H9 (cell line): ENCODE measurements at regions not wholly inside any gene's neighbourhood (a gene's known extent, or its start where the extent isn't known, plus 50 kb on each side); places are given as distances from the start of the nearest gene placed in this dataset.

Experiments used
- DNase-seq: peaks from one replicate; pipeline ENCODE4 v3.0.0-alpha.2; 2017
- H2AFZ ChIP-seq: one replicate; pipeline ENCODE4 v1.6.1; 2013; ENCODE audit warnings: mild to moderate bottlenecking, low read length, control low read depth, moderate library complexity
- H2AK5ac ChIP-seq: 2 replicates; pipeline ENCODE4 v1.6.1; 2013; ENCODE audit warnings: low read length, control low read depth, mixed read lengths; ENCODE audit not compliant: insufficient read length
- H2BK120ac ChIP-seq: one replicate; pipeline ENCODE4 v1.6.1; 2013; ENCODE audit warnings: low read depth, mild to moderate bottlenecking, low read length, control low read depth, inconsistent platforms; ENCODE audit not compliant: poor library complexity, severe bottlenecking
- H2BK12ac ChIP-seq: 2 replicates; pipeline ENCODE4 v1.6.1; 2013; ENCODE audit warnings: low read length, control low read depth, mixed read lengths, low read depth; ENCODE audit not compliant: insufficient read length
- H2BK15ac ChIP-seq: 2 replicates; pipeline ENCODE4 v1.6.1; 2013; ENCODE audit warnings: low read depth, low read length, control low read depth
- H2BK20ac ChIP-seq: one replicate; pipeline ENCODE4 v1.6.1; 2013; ENCODE audit warnings: low read depth, mild to moderate bottlenecking, low read length, control low read depth, inconsistent platforms; ENCODE audit not compliant: poor library complexity, severe bottlenecking
- H2BK5ac ChIP-seq: 2 replicates; pipeline ENCODE4 v1.6.1; 2013; ENCODE audit warnings: low read length, control low read depth, mixed read lengths; ENCODE audit not compliant: insufficient read length
- H3K14ac ChIP-seq: 2 replicates; pipeline ENCODE4 v1.6.1; 2013; ENCODE audit warnings: low read length, control low read depth; ENCODE audit not compliant: insufficient read depth
- H3K18ac ChIP-seq: 2 replicates; pipeline ENCODE4 v1.6.1; 2013; ENCODE audit warnings: low read depth, mild to moderate bottlenecking, mixed read lengths, low read length, control low read depth; ENCODE audit not compliant: insufficient read length
- H3K23ac ChIP-seq: 2 replicates; pipeline ENCODE4 v1.6.1; 2013; ENCODE audit warnings: low read length, control low read depth, mixed read lengths, low read depth; ENCODE audit not compliant: insufficient read length
- H3K23me2 ChIP-seq: 2 replicates; pipeline ENCODE4 v1.6.1; 2013; ENCODE audit warnings: low read depth, mild to moderate bottlenecking, mixed read lengths, low read length, control low read depth; ENCODE audit not compliant: insufficient read length, poor library complexity, severe bottlenecking
- H3K27ac ChIP-seq: 2 replicates; pipeline ENCODE4 v1.5.1; 2013; ENCODE audit warnings: low read length, control low read depth, mixed read lengths, low read depth; ENCODE audit not compliant: insufficient read length
- H3K27me3 ChIP-seq: 2 replicates; pipeline ENCODE4 v1.6.1; 2013; ENCODE audit warnings: low read length, control low read depth, inconsistent platforms; ENCODE audit not compliant: insufficient read depth
- H3K4ac ChIP-seq: 2 replicates; pipeline ENCODE4 v1.6.1; 2013; ENCODE audit warnings: low read depth, mild to moderate bottlenecking, control low read depth, inconsistent platforms, low read length, moderate library complexity
- H3K4me1 ChIP-seq: 2 replicates; pipeline ENCODE4 v1.6.1; 2013; ENCODE audit warnings: low read length, control low read depth, inconsistent platforms; ENCODE audit not compliant: insufficient read depth
- H3K4me2 ChIP-seq: 2 replicates; pipeline ENCODE4 v1.6.1; 2013; ENCODE audit warnings: low read length, control low read depth, mixed read lengths; ENCODE audit not compliant: insufficient read length, insufficient read depth
- H3K56ac ChIP-seq: 2 replicates; pipeline ENCODE4 v1.6.1; 2013; ENCODE audit warnings: low read depth, mild to moderate bottlenecking, mixed read lengths, low read length, control low read depth; ENCODE audit not compliant: insufficient read length
- H3K79me1 ChIP-seq: 2 replicates; pipeline ENCODE4 v1.6.1; 2013; ENCODE audit warnings: low read depth, mild to moderate bottlenecking, moderate library complexity, low read length, control low read depth, inconsistent platforms; ENCODE audit not compliant: insufficient read depth, poor library complexity, severe bottlenecking
- H3K79me2 ChIP-seq: 2 replicates; pipeline ENCODE4 v1.6.1; 2013; ENCODE audit warnings: low read length, control low read depth, inconsistent platforms; ENCODE audit not compliant: insufficient read depth
- H3K9ac ChIP-seq: 2 replicates; pipeline ENCODE4 v1.6.1; 2013; ENCODE audit warnings: low read length, control low read depth, mixed read lengths; ENCODE audit not compliant: insufficient read length; ENCODE audit errors: extremely low read depth
- H3K9me3 ChIP-seq: one replicate; pipeline ENCODE4 v1.6.1; 2013; ENCODE audit warnings: low read depth, low read length, inconsistent platforms; ENCODE audit not compliant: control insufficient read depth
- H3T11ph ChIP-seq: one replicate; pipeline ENCODE4 v1.6.1; 2013; ENCODE audit warnings: mild to moderate bottlenecking, low read length, control low read depth, inconsistent platforms
- H4K20me1 ChIP-seq: one replicate; pipeline ENCODE4 v1.6.1; 2013; ENCODE audit not compliant: control insufficient read depth, insufficient read length, insufficient read depth
- H4K5ac ChIP-seq: 2 replicates; pipeline ENCODE4 v1.6.1; 2013; ENCODE audit warnings: low read depth, mild to moderate bottlenecking, mixed read lengths, low read length, control low read depth; ENCODE audit not compliant: insufficient read length
- H4K8ac ChIP-seq: replicated peaks from 2 replicates; pipeline ENCODE4 v1.6.1; 2013; ENCODE audit warnings: low read length, control low read depth, mixed read lengths, low read depth; ENCODE audit not compliant: insufficient read length
- H4K91ac ChIP-seq: 2 replicates; pipeline ENCODE4 v1.6.1; 2013; ENCODE audit warnings: low read depth, mild to moderate bottlenecking, moderate library complexity, mixed read lengths, low read length, control low read depth; ENCODE audit not compliant: insufficient read length
- H3K27ac Mint-ChIP-seq, 3 experiments: 2 replicates in 2 of 3; 3 replicates in 1 of 3; pipeline ENCODE4 v1.8.0; 2020 to 2021; ENCODE audit warnings: mixed read lengths in 3 of 3, mild to moderate bottlenecking in 1 of 3, moderate library complexity in 1 of 3
- H3K27me3 Mint-ChIP-seq: 2 replicates; pipeline ENCODE4 v1.8.0; 2021; ENCODE audit warnings: low read depth, mild to moderate bottlenecking, moderate library complexity, mixed read lengths
- H3K36me3 Mint-ChIP-seq, 3 experiments: 2 replicates in 2 of 3; 3 replicates in 1 of 3; pipeline ENCODE4 v1.8.0; 2020 to 2021; ENCODE audit warnings: low read depth in 3 of 3, mixed read lengths in 3 of 3; ENCODE audit not compliant: insufficient read depth in 1 of 3
- H3K4me1 Mint-ChIP-seq, 2 experiments: 2 replicates each; pipeline ENCODE4 v1.8.0; 2020; ENCODE audit warnings: mixed read lengths in 2 of 2
- H3K4me3 Mint-ChIP-seq, 2 experiments: 2 replicates in 1 of 2; 3 replicates in 1 of 2; pipeline ENCODE4 v1.8.0; 2020 to 2021; ENCODE audit warnings: mild to moderate bottlenecking in 2 of 2, mixed read lengths in 2 of 2, moderate library complexity in 1 of 2
- H3K9me3 Mint-ChIP-seq, 2 experiments: 2 replicates in 1 of 2; 3 replicates in 1 of 2; pipeline ENCODE4 v1.8.0; 2020; ENCODE audit warnings: mild to moderate bottlenecking in 2 of 2, mixed read lengths in 2 of 2, moderate library complexity in 1 of 2
- WGBS: extraction: QIAGEN DNeasy Blood & Tissue Kit; methylation state at CpG from one replicate; pipeline ENCODE4 v1.1.7; 2013; ENCODE audit warnings: missing lambda C conversion rate, low lambda C conversion rate, mixed read lengths; ENCODE audit not compliant: insufficient read length; ENCODE audit errors: extremely low coverage; 5-methylcytosine and 5-hydroxymethylcytosine counted together
- TF ChIP-seq, protein P1 (sequence below): fragments of 200-600 bp; sonication (generic); conservative IDR thresholded peaks from 3 replicates; pipeline ENCODE4 v1.8.0; 2021; ENCODE audit warnings: antibody characterized with exemption, mild to moderate bottlenecking

DNA sequence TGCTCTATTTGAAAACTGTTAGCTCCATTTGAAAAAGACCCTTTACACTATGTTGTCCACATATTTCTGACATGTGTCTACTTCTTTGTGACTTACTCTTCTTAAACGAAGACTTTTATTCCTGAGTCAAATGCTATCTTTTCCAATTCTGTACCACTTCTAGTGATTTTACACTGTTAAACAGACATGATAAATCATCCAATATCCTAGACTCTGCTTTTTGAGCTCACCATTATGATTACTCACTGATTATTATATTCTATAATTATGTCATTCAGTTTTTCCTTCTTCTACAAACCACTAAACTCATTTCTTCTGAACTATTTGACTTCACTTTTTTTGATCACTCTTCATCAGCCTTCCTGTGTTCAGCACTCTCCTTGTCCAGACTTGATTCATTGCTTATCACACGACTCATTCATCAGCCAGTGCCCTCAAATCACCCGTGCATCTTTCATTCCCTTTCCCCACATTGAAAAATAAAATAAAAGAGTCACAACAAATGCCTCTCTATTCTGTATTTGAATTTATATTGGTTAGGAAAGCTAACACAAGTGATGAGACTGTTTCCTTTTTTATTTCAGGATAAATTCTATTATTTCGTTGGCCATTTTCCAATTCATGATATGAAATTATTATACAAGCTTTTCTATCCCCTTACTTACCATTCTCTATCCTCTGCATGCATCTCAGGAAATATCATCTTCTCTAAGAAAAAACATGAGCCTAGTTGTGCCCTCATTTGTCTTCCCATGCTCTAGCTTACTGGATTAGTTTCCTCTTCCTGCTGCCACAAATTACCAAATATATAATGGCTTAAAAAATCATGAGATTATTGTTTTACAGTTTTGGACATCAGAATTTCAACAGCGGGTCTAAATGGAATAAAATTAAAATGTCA, 1482.1 kb upstream of the MIR17HG start:
- H3K4ac ChIP-seq, result no peak overlapping the region
- no peaks in the 10 kb centered on the region for H3K9me3 ChIP-seq
- H3K9ac ChIP-seq, result no peak overlapping the region
- no peaks in the 10 kb centered on the region for H4K20me1 ChIP-seq
- no peak overlapping the region for H2BK5ac ChIP-seq
- H2BK15ac ChIP-seq, result no peak overlapping the region
- no peak overlapping the region for H3K4me2 ChIP-seq
- no CpG with 5 or more reads among the region's 5 CpGs for WGBS
- Mint-ChIP-seq H3K4me1 (no peaks in the 10 kb centered on the region), H3K27ac (no peak overlapping the region), H3K4me3 (no peak overlapping the region), H3K36me3 (no peaks in the 10 kb centered on the region; a peak in 1 of 7 replicates), H3K9me3 (peaks cover 0 to 2% of the 10 kb centered on the region in 2 experiments; a peak in 1 of 5 replicates), H3K27me3 (no peaks in the 10 kb centered on the region)
- H3K79me1 ChIP-seq, result no peaks in the 10 kb centered on the region
- no peak for DNase-seq
- H2BK120ac ChIP-seq, result no peak overlapping the region
- no peak overlapping the region for H3K23ac ChIP-seq
- no peaks in the 10 kb centered on the region for H3K4me1 ChIP-seq
- H2BK20ac ChIP-seq, result no peak overlapping the region
- H4K5ac ChIP-seq, result no peak overlapping the region
- H3K23me2 ChIP-seq, result no peaks in the 10 kb centered on the region
- H3K14ac ChIP-seq, result no peak overlapping the region
- TF ChIP-seq, protein P1, sequence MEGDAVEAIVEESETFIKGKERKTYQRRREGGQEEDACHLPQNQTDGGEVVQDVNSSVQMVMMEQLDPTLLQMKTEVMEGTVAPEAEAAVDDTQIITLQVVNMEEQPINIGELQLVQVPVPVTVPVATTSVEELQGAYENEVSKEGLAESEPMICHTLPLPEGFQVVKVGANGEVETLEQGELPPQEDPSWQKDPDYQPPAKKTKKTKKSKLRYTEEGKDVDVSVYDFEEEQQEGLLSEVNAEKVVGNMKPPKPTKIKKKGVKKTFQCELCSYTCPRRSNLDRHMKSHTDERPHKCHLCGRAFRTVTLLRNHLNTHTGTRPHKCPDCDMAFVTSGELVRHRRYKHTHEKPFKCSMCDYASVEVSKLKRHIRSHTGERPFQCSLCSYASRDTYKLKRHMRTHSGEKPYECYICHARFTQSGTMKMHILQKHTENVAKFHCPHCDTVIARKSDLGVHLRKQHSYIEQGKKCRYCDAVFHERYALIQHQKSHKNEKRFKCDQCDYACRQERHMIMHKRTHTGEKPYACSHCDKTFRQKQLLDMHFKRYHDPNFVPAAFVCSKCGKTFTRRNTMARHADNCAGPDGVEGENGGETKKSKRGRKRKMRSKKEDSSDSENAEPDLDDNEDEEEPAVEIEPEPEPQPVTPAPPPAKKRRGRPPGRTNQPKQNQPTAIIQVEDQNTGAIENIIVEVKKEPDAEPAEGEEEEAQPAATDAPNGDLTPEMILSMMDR, result no peak
- no peak overlapping the region for H2AK5ac ChIP-seq
- no peak overlapping the region for H3K18ac ChIP-seq
- H4K91ac ChIP-seq, result no peak overlapping the region
- no peak overlapping the region for H3K27ac ChIP-seq
- H3T11ph ChIP-seq, result no peak overlapping the region
- H3K56ac ChIP-seq, result no peak overlapping the region
- no peak overlapping the region for H2AFZ ChIP-seq
- H3K27me3 ChIP-seq, result no peaks in the 10 kb centered on the region
- H2BK12ac ChIP-seq, result no peak overlapping the region
- H4K8ac ChIP-seq, result no peak overlapping the region
- H3K79me2 ChIP-seq, result no peaks in the 10 kb centered on the region
